ENCODE measurements at regions not wholly inside any gene's neighbourhood (a gene's known extent, or its start where the extent isn't known, plus 50 kb on each side); places are given as distances from the start of the nearest gene placed in this dataset.

DNA sequence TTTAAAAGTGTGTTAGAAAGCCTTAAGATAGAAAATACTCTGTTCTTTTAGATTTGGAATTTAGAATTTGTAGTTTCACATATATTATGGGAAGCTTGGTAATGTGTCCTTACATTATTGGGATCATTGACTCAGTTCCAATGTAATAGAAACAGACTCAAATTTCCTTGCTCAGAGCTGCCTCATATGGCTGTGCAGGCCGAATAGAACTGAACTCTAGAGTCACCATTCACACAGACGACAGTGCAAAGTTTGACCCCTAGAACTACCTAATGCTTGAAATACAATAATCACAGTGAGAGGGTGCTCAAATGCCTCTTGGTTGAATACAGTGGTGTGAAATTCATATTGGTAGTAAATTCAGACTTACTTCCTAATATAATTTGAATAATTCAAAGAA, 482.7 kb upstream of the CITED2 start:
- TF ChIP-seq, protein P1, sequence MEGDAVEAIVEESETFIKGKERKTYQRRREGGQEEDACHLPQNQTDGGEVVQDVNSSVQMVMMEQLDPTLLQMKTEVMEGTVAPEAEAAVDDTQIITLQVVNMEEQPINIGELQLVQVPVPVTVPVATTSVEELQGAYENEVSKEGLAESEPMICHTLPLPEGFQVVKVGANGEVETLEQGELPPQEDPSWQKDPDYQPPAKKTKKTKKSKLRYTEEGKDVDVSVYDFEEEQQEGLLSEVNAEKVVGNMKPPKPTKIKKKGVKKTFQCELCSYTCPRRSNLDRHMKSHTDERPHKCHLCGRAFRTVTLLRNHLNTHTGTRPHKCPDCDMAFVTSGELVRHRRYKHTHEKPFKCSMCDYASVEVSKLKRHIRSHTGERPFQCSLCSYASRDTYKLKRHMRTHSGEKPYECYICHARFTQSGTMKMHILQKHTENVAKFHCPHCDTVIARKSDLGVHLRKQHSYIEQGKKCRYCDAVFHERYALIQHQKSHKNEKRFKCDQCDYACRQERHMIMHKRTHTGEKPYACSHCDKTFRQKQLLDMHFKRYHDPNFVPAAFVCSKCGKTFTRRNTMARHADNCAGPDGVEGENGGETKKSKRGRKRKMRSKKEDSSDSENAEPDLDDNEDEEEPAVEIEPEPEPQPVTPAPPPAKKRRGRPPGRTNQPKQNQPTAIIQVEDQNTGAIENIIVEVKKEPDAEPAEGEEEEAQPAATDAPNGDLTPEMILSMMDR (IDR thresholded peaks at IDR 0.05 in 4 of 5, conservative IDR thresholded peaks at IDR 0.05 in 1 of 5), result no peak
- TF ChIP-seq POLR2A (IDR thresholded peaks at IDR 0.05), result no peak
